ENCODE measurements at regions not wholly inside any gene's neighbourhood (a gene's known extent, or its start where the extent isn't known, plus 50 kb on each side); places are given as distances from the start of the nearest gene placed in this dataset.
A peak's percentile ranks its signal among the peaks of the same experiment; 100 is the strongest.

DNA sequence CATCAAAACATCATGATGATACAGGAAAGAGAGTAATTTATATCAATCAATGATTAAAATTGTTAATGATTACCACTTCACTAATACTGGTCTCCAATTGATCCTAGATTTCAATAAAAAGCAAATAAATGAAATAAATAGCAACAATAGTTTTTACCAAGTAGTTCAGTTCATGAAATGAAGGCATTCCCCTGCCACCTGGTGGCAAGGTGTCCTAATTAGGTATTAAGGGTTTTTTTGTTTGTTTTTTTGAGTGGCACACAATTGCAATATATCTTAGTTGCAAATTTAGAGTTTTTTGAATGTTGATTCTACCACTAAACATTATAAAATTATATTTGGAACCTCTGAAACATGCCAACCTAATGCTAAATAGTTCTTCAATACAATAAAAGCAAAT is 157.4 kb upstream of the PDE5A start:
- Histone ChIP-seq H3K27me3 (ENCODE audit: insufficient read depth, low read length, poor library complexity, severe bottlenecking) (no peaks in the 10 kb centered on the region), H3K4me1 (ENCODE audit: insufficient read depth, low read length, poor library complexity, severe bottlenecking) (no peaks in the 10 kb centered on the region), H3K79me2 (ENCODE audit: insufficient read depth, low read length) (no peaks in the 10 kb centered on the region), H3F3A (ENCODE audit: low read depth) (no peaks in the 10 kb centered on the region), H3K36me3 (ENCODE audit: insufficient read depth, low read length) (no peaks in the 10 kb centered on the region), H3K4me2 (ENCODE audit: low read depth, low read length, poor library complexity, severe bottlenecking) (no peak overlapping the region), H3K9me2 (replicated peaks; ENCODE audit: low read depth, low read length) (no peaks in the 10 kb centered on the region), H3K9ac (ENCODE audit: low read depth, low read length, poor library complexity, severe bottlenecking) (no peak overlapping the region), H3K4me3 (ENCODE audit: low read length, poor library complexity, severe bottlenecking) (no peak overlapping the region), H4K20me1 (ENCODE audit: insufficient read depth, low read length, poor library complexity, severe bottlenecking) (no peaks in the 10 kb centered on the region), H2AFZ (ENCODE audit: low read length) (no peak overlapping the region), H3K9me3 (ENCODE audit: insufficient read depth, low read depth, low read length) (no peaks in the 10 kb centered on the region)
- TF ChIP-seq, protein P1, sequence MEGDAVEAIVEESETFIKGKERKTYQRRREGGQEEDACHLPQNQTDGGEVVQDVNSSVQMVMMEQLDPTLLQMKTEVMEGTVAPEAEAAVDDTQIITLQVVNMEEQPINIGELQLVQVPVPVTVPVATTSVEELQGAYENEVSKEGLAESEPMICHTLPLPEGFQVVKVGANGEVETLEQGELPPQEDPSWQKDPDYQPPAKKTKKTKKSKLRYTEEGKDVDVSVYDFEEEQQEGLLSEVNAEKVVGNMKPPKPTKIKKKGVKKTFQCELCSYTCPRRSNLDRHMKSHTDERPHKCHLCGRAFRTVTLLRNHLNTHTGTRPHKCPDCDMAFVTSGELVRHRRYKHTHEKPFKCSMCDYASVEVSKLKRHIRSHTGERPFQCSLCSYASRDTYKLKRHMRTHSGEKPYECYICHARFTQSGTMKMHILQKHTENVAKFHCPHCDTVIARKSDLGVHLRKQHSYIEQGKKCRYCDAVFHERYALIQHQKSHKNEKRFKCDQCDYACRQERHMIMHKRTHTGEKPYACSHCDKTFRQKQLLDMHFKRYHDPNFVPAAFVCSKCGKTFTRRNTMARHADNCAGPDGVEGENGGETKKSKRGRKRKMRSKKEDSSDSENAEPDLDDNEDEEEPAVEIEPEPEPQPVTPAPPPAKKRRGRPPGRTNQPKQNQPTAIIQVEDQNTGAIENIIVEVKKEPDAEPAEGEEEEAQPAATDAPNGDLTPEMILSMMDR (conservative IDR thresholded peaks at IDR 0.05; ENCODE audit: low read length) = peak; percentile 38; the same call in 1 of the 2 replicates
- TF ChIP-seq EZH2phosphoT487 (IDR thresholded peaks at IDR 0.05; ENCODE audit: borderline replicate concordance) = no peak

DNA sequence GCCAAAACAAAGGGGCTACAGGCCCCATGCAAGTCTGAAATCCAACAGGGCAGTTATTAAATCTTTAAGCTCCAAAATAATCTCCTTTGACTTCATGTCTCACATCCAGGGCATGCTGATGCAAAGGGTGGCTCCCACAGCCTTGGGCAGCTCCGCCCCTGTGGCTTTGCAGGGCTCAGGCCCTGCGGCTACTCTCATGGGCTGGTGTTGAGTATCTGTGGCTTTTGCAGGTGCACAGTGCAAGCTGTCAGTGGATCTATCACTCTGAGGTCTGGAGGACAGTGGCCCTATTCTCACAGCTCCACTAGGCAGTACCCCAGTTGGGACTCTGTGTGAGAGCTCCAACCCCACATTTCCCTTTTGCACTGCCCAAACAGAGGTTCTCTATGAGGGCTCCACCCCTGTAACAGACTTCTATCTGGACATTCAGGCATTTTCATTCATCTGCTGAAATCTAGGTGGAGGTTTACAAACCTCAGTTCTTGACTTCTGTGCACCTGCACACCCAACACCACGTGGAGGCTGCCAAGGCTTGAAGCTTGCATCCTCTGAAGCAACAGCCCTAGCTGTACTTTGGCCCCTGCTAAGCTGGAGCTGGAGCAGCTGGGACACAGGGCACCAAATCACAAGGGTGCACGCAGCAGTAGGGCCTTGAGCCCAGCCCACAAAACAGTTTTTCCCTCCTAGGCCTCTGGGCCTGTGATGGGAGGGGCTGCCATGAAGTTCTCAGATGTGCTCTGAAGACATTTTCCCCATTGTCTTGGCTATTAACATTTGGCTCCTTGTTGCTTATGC is 154.8 kb upstream of the PDE5A start:
- Histone ChIP-seq H3K4me2 (ENCODE audit: low read depth, low read length, poor library complexity, severe bottlenecking) (no peak overlapping the region), H3K4me1 (ENCODE audit: insufficient read depth, low read length, poor library complexity, severe bottlenecking) (no peaks in the 10 kb centered on the region), H3K9me2 (replicated peaks; ENCODE audit: low read depth, low read length) (no peaks in the 10 kb centered on the region)

DNA sequence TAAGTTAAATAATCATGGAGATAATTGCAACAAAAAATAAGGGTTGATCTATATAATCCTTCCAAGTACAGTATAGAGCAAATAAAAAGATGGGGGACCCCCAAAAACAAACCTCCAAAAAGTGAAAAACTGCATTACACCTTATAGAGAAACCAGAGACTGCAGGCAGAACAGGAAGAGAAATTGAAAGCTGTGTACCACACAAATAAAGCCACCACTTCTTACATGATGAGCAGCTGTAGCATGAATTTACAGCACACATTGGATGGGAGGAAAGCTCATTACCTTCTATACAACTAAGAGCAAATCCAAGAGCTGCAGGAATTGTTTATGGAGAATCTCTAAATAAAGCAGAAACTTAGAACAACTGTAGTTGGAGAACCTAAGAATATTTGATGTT is 152.4 kb upstream of the PDE5A start:
- Histone ChIP-seq H3K79me2 (ENCODE audit: insufficient read depth, low read length) (no peaks in the 10 kb centered on the region), H4K20me1 (ENCODE audit: insufficient read depth, low read length, poor library complexity, severe bottlenecking) (no peaks in the 10 kb centered on the region), H3K4me3 (ENCODE audit: low read length, poor library complexity, severe bottlenecking) (no peak overlapping the region), H3K4me2 (ENCODE audit: low read depth, low read length, poor library complexity, severe bottlenecking) (no peak overlapping the region), H2AFZ (ENCODE audit: low read length) (no peak overlapping the region), H3F3A (ENCODE audit: low read depth) (no peaks in the 10 kb centered on the region), H3K9me3 (ENCODE audit: insufficient read depth, low read depth, low read length) (no peaks in the 10 kb centered on the region), H3K36me3 (ENCODE audit: insufficient read depth, low read length) (no peaks in the 10 kb centered on the region), H3K4me1 (ENCODE audit: insufficient read depth, low read length, poor library complexity, severe bottlenecking) (no peaks in the 10 kb centered on the region), H3K27me3 (ENCODE audit: insufficient read depth, low read length, poor library complexity, severe bottlenecking) (no peaks in the 10 kb centered on the region), H3K9ac (ENCODE audit: low read depth, low read length, poor library complexity, severe bottlenecking) (no peak overlapping the region), H3K9me2 (replicated peaks; ENCODE audit: low read depth, low read length) (no peaks in the 10 kb centered on the region)
- TF ChIP-seq, protein P1 (conservative IDR thresholded peaks at IDR 0.05; ENCODE audit: low read length) = no peak
- TF ChIP-seq EZH2phosphoT487 (IDR thresholded peaks at IDR 0.05; ENCODE audit: borderline replicate concordance) = no peak

More for the DNA sequence above, 154.8 kb upstream of the PDE5A start:
- Histone ChIP-seq H3F3A (ENCODE audit: low read depth) (no peaks in the 10 kb centered on the region), H3K9ac (ENCODE audit: low read depth, low read length, poor library complexity, severe bottlenecking) (no peak overlapping the region), H2AFZ (ENCODE audit: low read length) (no peak overlapping the region), H3K4me3 (ENCODE audit: low read length, poor library complexity, severe bottlenecking) (no peak overlapping the region), H3K27me3 (ENCODE audit: insufficient read depth, low read length, poor library complexity, severe bottlenecking) (no peaks in the 10 kb centered on the region), H3K9me3 (ENCODE audit: insufficient read depth, low read depth, low read length) (no peaks in the 10 kb centered on the region), H3K36me3 (ENCODE audit: insufficient read depth, low read length) (no peaks in the 10 kb centered on the region), H4K20me1 (ENCODE audit: insufficient read depth, low read length, poor library complexity, severe bottlenecking) (no peaks in the 10 kb centered on the region), H3K79me2 (ENCODE audit: insufficient read depth, low read length) (no peaks in the 10 kb centered on the region)
- TF ChIP-seq, protein P1 (conservative IDR thresholded peaks at IDR 0.05; ENCODE audit: low read length) = no peak
- TF ChIP-seq EZH2phosphoT487 (IDR thresholded peaks at IDR 0.05; ENCODE audit: borderline replicate concordance) = no peak
